ENCODE measurements at regions not wholly inside any gene's neighbourhood (a gene's known extent, or its start where the extent isn't known, plus 50 kb on each side); places are given as distances from the start of the nearest gene placed in this dataset.
"Not testable (repeated sequence)": the region's sequence is repeated elsewhere in the genome, so short reads cannot be mapped to it uniquely, and the experiment has no call there.

- H3K27ac ChIP-seq (ENCODE audit: low read depth, low read length): no peak overlapping the region
- CTCF ChIA-PET: no interaction called here
- H3K4me3 ChIP-seq (ENCODE audit: low read depth, low read length): no peak overlapping the region
- POLR2A ChIA-PET: no interaction called here
- DNase-seq (ENCODE audit: low read depth, low spot score): no peak
- H3K27me3 ChIP-seq (ENCODE audit: control insufficient read depth, insufficient read depth, low read length): no peaks in the 10 kb centered on the region
- TF ChIP-seq CTCF (IDR thresholded peaks at IDR 0.05; ENCODE audit: low read depth, low read length): no peak
- H3K9me3 ChIP-seq (ENCODE audit: control insufficient read depth, insufficient read depth, low read length): no peaks in the 10 kb centered on the region
Observed at GRCh38 chr22:23481369-23481768, 98.7 kb downstream of the IGLL1 start.

- Histone ChIP-seq H3K4me3 (ENCODE audit: low read depth, low read length) (no peak overlapping the region), H3K9me3 (ENCODE audit: control insufficient read depth, insufficient read depth, low read length) (no peaks in the 10 kb centered on the region), H3K27ac (ENCODE audit: low read depth, low read length) (no peak overlapping the region), H3K27me3 (ENCODE audit: control insufficient read depth, insufficient read depth, low read length) (peaks cover 2% of the 10 kb centered on the region)
- DNase-seq (ENCODE audit: low read depth, low spot score): no peak
- no peak for TF ChIP-seq CTCF (IDR thresholded peaks at IDR 0.05; ENCODE audit: low read depth, low read length)
- ChIA-PET POLR2A (no interaction called here), CTCF (no interaction called here)
Observed at GRCh38 chr22:23478175-23478574, 101.9 kb downstream of the IGLL1 start.

GRCh38 chr22:23474531-23474930 is 105.6 kb downstream of the IGLL1 start:
- CTCF ChIA-PET; H3K27ac ChIP-seq (ENCODE audit: low read depth, low read length); H3K9me3 ChIP-seq (ENCODE audit: control insufficient read depth, insufficient read depth, low read length); POLR2A ChIA-PET; H3K4me3 ChIP-seq (ENCODE audit: low read depth, low read length); DNase-seq (ENCODE audit: low read depth, low spot score); H3K27me3 ChIP-seq (ENCODE audit: control insufficient read depth, insufficient read depth, low read length): not testable (repeated sequence)

GRCh38 chr22:23473901-23474300 is 106.2 kb downstream of the IGLL1 start:
- CTCF ChIA-PET: no interaction called here
- H3K9me3 ChIP-seq (ENCODE audit: control insufficient read depth, insufficient read depth, low read length): no peaks in the 10 kb centered on the region
- no peak for DNase-seq (ENCODE audit: low read depth, low spot score)
- TF ChIP-seq CTCF (IDR thresholded peaks at IDR 0.05; ENCODE audit: low read depth, low read length): no peak
- POLR2A ChIA-PET: no interaction called here
- H3K27ac ChIP-seq (ENCODE audit: low read depth, low read length): no peak overlapping the region
- peaks cover 4% of the 10 kb centered on the region for H3K27me3 ChIP-seq (ENCODE audit: control insufficient read depth, insufficient read depth, low read length)
- no peak overlapping the region for H3K4me3 ChIP-seq (ENCODE audit: low read depth, low read length)

GRCh38 chr22:23472376-23472775 is 107.7 kb downstream of the IGLL1 start:
- DNase-seq (ENCODE audit: low read depth, low spot score); H3K9me3 ChIP-seq (ENCODE audit: control insufficient read depth, insufficient read depth, low read length); H3K27me3 ChIP-seq (ENCODE audit: control insufficient read depth, insufficient read depth, low read length); H3K4me3 ChIP-seq (ENCODE audit: low read depth, low read length); CTCF ChIA-PET; POLR2A ChIA-PET; H3K27ac ChIP-seq (ENCODE audit: low read depth, low read length): not testable (repeated sequence)

GRCh38 chr22:23471698-23472097 is 108.4 kb downstream of the IGLL1 start:
- DNase-seq (ENCODE audit: low read depth, low spot score): no peak
- ChIA-PET CTCF (no interaction called here), POLR2A (no interaction called here)
- no peaks in the 10 kb centered on the region for H3K9me3 ChIP-seq (ENCODE audit: control insufficient read depth, insufficient read depth, low read length)
- peaks cover 4% of the 10 kb centered on the region for H3K27me3 ChIP-seq (ENCODE audit: control insufficient read depth, insufficient read depth, low read length)
- no peak overlapping the region for H3K27ac ChIP-seq (ENCODE audit: low read depth, low read length)
- no peak overlapping the region for H3K4me3 ChIP-seq (ENCODE audit: low read depth, low read length)
- no peak for TF ChIP-seq CTCF (IDR thresholded peaks at IDR 0.05; ENCODE audit: low read depth, low read length)

Measured in AG04450 (cell line).